ENCODE measurements at regions not wholly inside any gene's neighbourhood (a gene's known extent, or its start where the extent isn't known, plus 50 kb on each side); places are given as distances from the start of the nearest gene placed in this dataset.

GRCh38 chr17:71158437-71158836, 962.4 kb upstream of the SOX9 start:
- DNase-seq (ENCODE audit: low read depth in 1 of 2, low spot score in 2 of 2), result no peak

More at GRCh38 chr17:71158437-71158836, 962.4 kb upstream of the SOX9 start:
- Histone ChIP-seq H3K27me3 (replicated peaks in 1 of 4; ENCODE audit: control insufficient read depth in 3 of 4, extremely low read depth in 1 of 4, insufficient read depth in 3 of 4, low read length in 3 of 4) (no peaks in the 10 kb centered on the region), H2AK5ac (ENCODE audit: low read depth, low read length) (no peak overlapping the region), H3K9ac (replicated peaks in 1 of 4; ENCODE audit: extremely low read depth in 1 of 4, low read depth in 3 of 4, low read length in 3 of 4) (no peak overlapping the region), H3K23ac (ENCODE audit: insufficient read length) (no peak overlapping the region), H3K23me2 (ENCODE audit: low read depth, low read length) (0 out of 2 replicates have a peak, but pooled peaks cover 2% of the 10 kb centered on the region), H3K9me3 (ENCODE audit: insufficient read depth in 2 of 2, low read depth in 1 of 2, low read length in 1 of 2) (no peaks in the 10 kb centered on the region), H3K36me3 (ENCODE audit: control insufficient read depth in 2 of 4, insufficient read depth in 4 of 4, low read length in 3 of 4) (no peaks in the 10 kb centered on the region), H4K5ac (ENCODE audit: insufficient read length, low read depth, low read length) (no peak overlapping the region), H3K79me1 (ENCODE audit: low read depth, low read length) (no peaks in the 10 kb centered on the region), H3K18ac (ENCODE audit: extremely low read depth, low read length) (no peak overlapping the region), H2BK20ac (ENCODE audit: low read length) (no peak overlapping the region), H3K4me1 (replicated peaks in 1 of 4; ENCODE audit: control insufficient read depth in 3 of 4, insufficient read depth in 4 of 4, low read length in 3 of 4) (no peaks in the 10 kb centered on the region), H3K14ac (ENCODE audit: insufficient read length) (no peak overlapping the region), H3K79me2 (ENCODE audit: control insufficient read depth in 1 of 2, insufficient read depth in 2 of 2, low read length in 2 of 2) (no peaks in the 10 kb centered on the region), H4K91ac (replicated peaks; ENCODE audit: insufficient read length, low read length) (no peak overlapping the region), H2BK12ac (ENCODE audit: low read depth, low read length) (no peak overlapping the region), H3K27ac (ENCODE audit: low read depth, low read length) (no peak overlapping the region), H2BK5ac (ENCODE audit: low read depth, low read length) (no peak overlapping the region), H3K4me2 (ENCODE audit: insufficient read depth in 1 of 2, low read depth in 2 of 2, low read length in 2 of 2) (no peak overlapping the region), H3K4ac (replicated peaks; ENCODE audit: insufficient read length, low read depth, low read length) (no peak overlapping the region), H3K56ac (replicated peaks; ENCODE audit: insufficient read length, low read depth, low read length) (no peak overlapping the region), H2BK120ac (replicated peaks; ENCODE audit: low read depth, low read length) (no peak overlapping the region), H4K20me1 (replicated peaks in 1 of 2; ENCODE audit: control insufficient read depth in 1 of 2, insufficient read depth in 2 of 2, low read length in 2 of 2) (no peaks in the 10 kb centered on the region), H3K4me3 (ENCODE audit: extremely low read depth in 1 of 4, insufficient read depth in 2 of 4, low read depth in 3 of 4, low read length in 4 of 4) (no peak overlapping the region), H2AFZ (ENCODE audit: low read length) (no peak overlapping the region), H2BK15ac (ENCODE audit: low read length) (no peak overlapping the region), H4K8ac (ENCODE audit: extremely low read depth, insufficient read depth, low read length) (no peak overlapping the region)
- FAIRE-seq, result no peak
- POLR2A ChIA-PET (ENCODE audit: partially characterized antibody), result no interaction called here
- CTCF ChIA-PET (ENCODE audit: partially characterized antibody), result no interaction called here
- TF ChIP-seq SIX5 (IDR thresholded peaks at IDR 0.05; ENCODE audit: low read depth, low read length) (no peak), ZNF274 (IDR thresholded peaks at IDR 0.05; ENCODE audit: borderline replicate concordance, extremely low read depth, low read length) (no peak), ATF3 (IDR thresholded peaks at IDR 0.05; ENCODE audit: insufficient read depth, low read depth, low read length) (no peak), ASH2L (IDR thresholded peaks at IDR 0.05; ENCODE audit: low read length) (no peak), SIRT6 (IDR thresholded peaks at IDR 0.05; ENCODE audit: low read length) (no peak), SP4 (IDR thresholded peaks at IDR 0.05; ENCODE audit: low read length) (no peak), SRF (IDR thresholded peaks at IDR 0.05; ENCODE audit: low read depth, low read length) (no peak), EGR1 (IDR thresholded peaks at IDR 0.05; ENCODE audit: borderline replicate concordance, low read depth, low read length) (no peak), NRF1 (IDR thresholded peaks at IDR 0.05; ENCODE audit: low read depth, low read length) (no peak), BRCA1 (IDR thresholded peaks at IDR 0.05; ENCODE audit: low read depth, low read length) (no peak), TEAD4 (IDR thresholded peaks at IDR 0.05; ENCODE audit: low read depth, low read length) (no peak), KDM1A (IDR thresholded peaks at IDR 0.05; ENCODE audit: borderline replicate concordance, low read length) (no peak)
- WGBS, 2 experiments (ENCODE audit: extremely low coverage in 1 of 2, insufficient coverage in 1 of 2, insufficient read length in 1 of 2, insufficient replicate concordance in 2 of 2, low coverage in 1 of 2, low lambda C conversion rate in 2 of 2, missing lambda C conversion rate in 1 of 2), result 84% methylated on average over 4 of the region's 4 CpGs; no CpG with 5 or more reads in 1 of the 2 experiments
